ENCODE measurements at regions not wholly inside any gene's neighbourhood (a gene's known extent, or its start where the extent isn't known, plus 50 kb on each side); places are given as distances from the start of the nearest gene placed in this dataset.

GRCh38 chr13:68170961-68171360 is 940.8 kb upstream of the PCDH9 start:
- no peak overlapping the region for H3K27ac ChIP-seq
- DNase-seq (no peak), ATAC-seq (no peak)
- no peak for TF ChIP-seq CTCF (IDR thresholded peaks at IDR 0.05)
- intact Hi-C loops (cut with DNase I), result no loop called here
- H3K4me1 ChIP-seq, result no peaks in the 10 kb centered on the region
- no peaks in the 10 kb centered on the region for H3K27me3 ChIP-seq
- no peaks in the 10 kb centered on the region for H3K36me3 ChIP-seq
- peaks cover 0 to 23% (median 0%) of the 10 kb centered on the region in 11 donors for H3K9me3 ChIP-seq
- 96% methylated on average over 37 of the region's 37 CpGs for WGBS, 2 donors
- no peak overlapping the region for H3K4me3 ChIP-seq

- Histone ChIP-seq H3K9me3 (peaks cover 0 to 23% (median 0%) of the 10 kb centered on the region in 11 donors), H3K27me3 (no peaks in the 10 kb centered on the region), H3K4me3 (no peak overlapping the region), H3K4me1 (no peaks in the 10 kb centered on the region), H3K27ac (no peak overlapping the region), H3K36me3 (no peaks in the 10 kb centered on the region)
- ATAC-seq, result no peak
- intact Hi-C loops (cut with DNase I), result no loop called here
- TF ChIP-seq CTCF (IDR thresholded peaks at IDR 0.05), result no peak
- no peak for DNase-seq
These were observed 938.3 kb upstream of the PCDH9 start for GRCh38 chr13:68168448-68168847.

- no peak for TF ChIP-seq CTCF (IDR thresholded peaks at IDR 0.05)
- no peak overlapping the region for H3K27ac ChIP-seq
- DNase-seq (no peak), ATAC-seq (no peak)
- 83 to 85% methylated on average over 3 of the region's 3 CpGs for WGBS, 2 donors
- no peaks in the 10 kb centered on the region for H3K4me1 ChIP-seq
- no peaks in the 10 kb centered on the region for H3K27me3 ChIP-seq
- intact Hi-C loops (cut with DNase I), result no loop called here
- H3K4me3 ChIP-seq, result no peak overlapping the region
- peaks cover 0 to 4% (median 0%) of the 10 kb centered on the region in 11 donors for H3K9me3 ChIP-seq
- H3K36me3 ChIP-seq, result no peaks in the 10 kb centered on the region
These were observed 930.3 kb upstream of the PCDH9 start for GRCh38 chr13:68160466-68160865.

GRCh38 chr13:68152414-68152813 is 922.3 kb upstream of the PCDH9 start:
- intact Hi-C loops (cut with DNase I), result no loop called here

More at GRCh38 chr13:68152414-68152813, 922.3 kb upstream of the PCDH9 start:
- ATAC-seq (no peak), DNase-seq (no peak)
- 83 to 87% methylated on average over 4 of the region's 4 CpGs for WGBS, 2 donors
- no peak for TF ChIP-seq CTCF (IDR thresholded peaks at IDR 0.05)
- Histone ChIP-seq H3K9me3 (peaks cover 0 to 31% (median 7%) of the 10 kb centered on the region in 11 donors), H3K4me3 (no peak overlapping the region), H3K27ac (no peak overlapping the region), H3K4me1 (no peaks in the 10 kb centered on the region), H3K27me3 (no peaks in the 10 kb centered on the region), H3K36me3 (no peaks in the 10 kb centered on the region)

Data from heart right ventricle (tissue), 16 donors.